Keratinocyte (primary cell): ENCODE measurements at regions not wholly inside any gene's neighbourhood (a gene's known extent, or its start where the extent isn't known, plus 50 kb on each side); places are given as distances from the start of the nearest gene placed in this dataset.

Experiments used
- DNase-seq: peaks from one replicate; pipeline ENCODE4 v3.0.0-alpha.2; 2011; ENCODE audit warnings: low read depth, missing footprints, low spot score
- FAIRE-seq: peaks from 2 replicates; lab custom pipeline; 2011; peaks lifted over from hg19 to GRCh38; lab: Jason Lieb, UNC
- H2AFZ ChIP-seq: 2 replicates; pipeline ENCODE4 v1.6.0; 2012; ENCODE audit warnings: low read length, control low read depth, inconsistent platforms; ENCODE audit not compliant: control insufficient read depth
- H3K27ac ChIP-seq: 2 replicates; pipeline ENCODE4 v1.5.1; 2011; ENCODE audit warnings: low read length; ENCODE audit not compliant: control insufficient read depth, insufficient read depth
- H3K27me3 ChIP-seq: 3 replicates; pipeline ENCODE4 v1.6.0; 2011; ENCODE audit warnings: low read length; ENCODE audit not compliant: control insufficient read depth, insufficient read depth; ENCODE audit errors: extremely low read depth
- H3K36me3 ChIP-seq, 2 experiments: 2 replicates in 1 of 2; 3 replicates in 1 of 2; pipeline ENCODE4 v1.5.1; 2011; ENCODE audit warnings: low read length in 2 of 2, mild to moderate bottlenecking in 1 of 2; ENCODE audit not compliant: control insufficient read depth in 2 of 2, insufficient read depth in 2 of 2; ENCODE audit errors: extremely low read depth in 1 of 2
- H3K4me1 ChIP-seq: 3 replicates; pipeline ENCODE4 v1.5.1; 2011; ENCODE audit warnings: low read length; ENCODE audit not compliant: control insufficient read depth, insufficient read depth; ENCODE audit errors: extremely low read depth
- H3K4me2 ChIP-seq: 3 replicates; pipeline ENCODE4 v1.6.0; 2011; ENCODE audit warnings: low read depth, low read length; ENCODE audit not compliant: control insufficient read depth, insufficient read depth; ENCODE audit errors: extremely low read depth
- H3K4me3 ChIP-seq, 3 experiments: fragments of 200-600 bp in 1 of 3; sonication (generic) in 1 of 3; 2 replicates in 2 of 3; 3 replicates in 1 of 3; pipeline ENCODE4 v1.5.1; 2011 to 2016; ENCODE audit warnings: low read length in 3 of 3, mild to moderate bottlenecking in 3 of 3, control low read depth in 2 of 3, inconsistent platforms in 1 of 3, low read depth in 1 of 3, mixed read lengths in 1 of 3, mixed run types in 1 of 3, moderate library complexity in 1 of 3; ENCODE audit not compliant: control insufficient read depth in 2 of 3, insufficient read depth in 2 of 3; ENCODE audit errors: extremely low read depth in 1 of 3
- H3K79me2 ChIP-seq: 2 replicates; pipeline ENCODE4 v1.6.0; 2012; ENCODE audit warnings: low read length; ENCODE audit not compliant: control insufficient read depth, insufficient read depth
- H3K9ac ChIP-seq: 3 replicates; pipeline ENCODE4 v1.6.0; 2011; ENCODE audit warnings: low read length; ENCODE audit not compliant: control insufficient read depth, insufficient read depth; ENCODE audit errors: extremely low read depth
- H3K9me1 ChIP-seq: 3 replicates; pipeline ENCODE4 v1.6.0; 2011; ENCODE audit warnings: low read length; ENCODE audit not compliant: control insufficient read depth, insufficient read depth; ENCODE audit errors: extremely low read depth
- H3K9me3 ChIP-seq: 2 replicates; pipeline ENCODE4 v1.5.1; 2012; ENCODE audit warnings: low read depth, low read length; ENCODE audit not compliant: control insufficient read depth
- H4K20me1 ChIP-seq: 3 replicates; pipeline ENCODE4 v1.6.0; 2011; ENCODE audit warnings: low read length; ENCODE audit not compliant: control insufficient read depth, insufficient read depth; ENCODE audit errors: extremely low read depth
- CTCF ChIP-seq, 3 experiments: IDR thresholded peaks in 1 of 3; conservative IDR thresholded peaks in 1 of 3; optimal IDR thresholded peaks in 1 of 3; 2 replicates in 2 of 3; 3 replicates in 1 of 3; pipeline versions ENCODE3 to v1.5.1; 2011; ENCODE audit warnings: low read length in 3 of 3, mild to moderate bottlenecking in 3 of 3, moderate library complexity in 2 of 3, control low read depth in 1 of 3, inconsistent platforms in 1 of 3; ENCODE audit not compliant: insufficient read depth in 2 of 3; ENCODE audit errors: extremely low read depth in 1 of 3
- EZH2 ChIP-seq: IDR thresholded peaks from one replicate; pipeline ENCODE4 v1.6.1; 2012; ENCODE audit warnings: inconsistent platforms, mild to moderate bottlenecking, low read length, moderate library complexity
- dilution Hi-C: fragments of 300-500 bp; cut with MboI; formaldehyde crosslinking; loops from one replicate; pipeline ENCODE4 v1.7.0; 2020; ENCODE audit warnings: low sequenced_read_pairs; ENCODE audit not compliant: extremely low pct_ligation_motif_present

- H3K27ac ChIP-seq: no peak overlapping the region
- dilution Hi-C loops: no loop called here
- H3K36me3 ChIP-seq: no peaks in the 10 kb centered on the region
- no peak for DNase-seq
- H3K9me3 ChIP-seq: no peaks in the 10 kb centered on the region
- TF ChIP-seq EZH2: no peak
- no peak for TF ChIP-seq CTCF (optimal IDR thresholded peaks at IDR 0.05 in 1 of 3, IDR thresholded peaks at IDR 0.05 in 1 of 3, conservative IDR thresholded peaks at IDR 0.05 in 1 of 3; ENCODE audit: extremely low read depth in 1 of 3, insufficient read depth in 2 of 3, low read length in 3 of 3)
- H3K4me1 ChIP-seq: peaks cover 13% of the 10 kb centered on the region
- no peak overlapping the region for H3K4me2 ChIP-seq
- H3K27me3 ChIP-seq: no peaks in the 10 kb centered on the region
- H3K79me2 ChIP-seq: no peaks in the 10 kb centered on the region
- no peak overlapping the region for H3K4me3 ChIP-seq
- no peak for FAIRE-seq
- H3K9ac ChIP-seq: no peak overlapping the region
- no peaks in the 10 kb centered on the region for H3K9me1 ChIP-seq
- H4K20me1 ChIP-seq: no peaks in the 10 kb centered on the region
- no peak overlapping the region for H2AFZ ChIP-seq
Observed at GRCh38 chr11:116111546-116111945, 607.3 kb upstream of the CADM1 start.

GRCh38 chr11:116110802-116111201, 606.6 kb upstream of the CADM1 start:
- DNase-seq (no peak), FAIRE-seq (no peak)
- Histone ChIP-seq H3K9me3 (no peaks in the 10 kb centered on the region), H4K20me1 (no peaks in the 10 kb centered on the region), H3K27ac (no peak overlapping the region), H3K4me1 (peaks cover 13% of the 10 kb centered on the region), H3K27me3 (no peaks in the 10 kb centered on the region), H3K9me1 (no peaks in the 10 kb centered on the region), H2AFZ (no peak overlapping the region), H3K4me3 (no peak overlapping the region), H3K79me2 (no peaks in the 10 kb centered on the region), H3K36me3 (no peaks in the 10 kb centered on the region), H3K9ac (no peak overlapping the region), H3K4me2 (no peak overlapping the region)
- dilution Hi-C loops: no loop called here
- TF ChIP-seq CTCF (optimal IDR thresholded peaks at IDR 0.05 in 1 of 3, IDR thresholded peaks at IDR 0.05 in 1 of 3, conservative IDR thresholded peaks at IDR 0.05 in 1 of 3; ENCODE audit: extremely low read depth in 1 of 3, insufficient read depth in 2 of 3, low read length in 3 of 3) (no peak), EZH2 (no peak)
